ENCODE measurements at regions not wholly inside any gene's neighbourhood (a gene's known extent, or its start where the extent isn't known, plus 50 kb on each side); places are given as distances from the start of the nearest gene placed in this dataset.

GRCh38 chr3:87397211-87397610, 120.8 kb upstream of the POU1F1 start:
- Histone ChIP-seq H3K27me3 (ENCODE audit: control insufficient read depth, insufficient read depth, low read length) (no peaks in the 10 kb centered on the region), H3K36me3 (ENCODE audit: control insufficient read depth, insufficient read depth, low read length) (no peaks in the 10 kb centered on the region), H3K4me3 (ENCODE audit: low read depth, low read length) (no peak overlapping the region)
- FAIRE-seq (no peak), DNase-seq (ENCODE audit: low read depth) (no peak)
- TF ChIP-seq CTCF (IDR thresholded peaks at IDR 0.05; ENCODE audit: insufficient read depth, low read length, severe bottlenecking) = no peak

DNA sequence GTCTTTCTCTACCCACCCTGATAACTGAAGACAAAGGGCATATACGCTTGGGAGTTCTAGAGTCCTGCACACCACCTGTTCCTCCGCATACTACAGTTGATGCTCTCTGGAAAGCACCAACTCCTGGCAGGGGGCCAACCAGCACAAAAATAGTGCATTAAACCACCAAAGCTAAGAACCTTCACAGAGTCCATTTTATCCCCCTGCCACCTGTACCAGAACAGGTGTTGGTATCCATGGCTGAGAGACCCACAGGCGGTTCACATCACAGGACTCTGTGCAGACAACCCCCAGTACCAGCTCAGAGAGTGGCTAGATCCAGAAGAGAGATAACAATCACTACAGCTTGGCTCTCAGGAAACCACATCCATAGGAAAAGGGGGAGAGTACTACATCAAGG, 114.4 kb upstream of the POU1F1 start:
- TF ChIP-seq CTCF (IDR thresholded peaks at IDR 0.05; ENCODE audit: insufficient read depth, low read length, severe bottlenecking) = no peak
- Histone ChIP-seq H3K36me3 (ENCODE audit: control insufficient read depth, insufficient read depth, low read length) (no peaks in the 10 kb centered on the region), H3K4me3 (ENCODE audit: low read depth, low read length) (no peak overlapping the region), H3K27me3 (ENCODE audit: control insufficient read depth, insufficient read depth, low read length) (no peaks in the 10 kb centered on the region)
- DNase-seq (ENCODE audit: low read depth) = no peak
- no peak for FAIRE-seq

DNA sequence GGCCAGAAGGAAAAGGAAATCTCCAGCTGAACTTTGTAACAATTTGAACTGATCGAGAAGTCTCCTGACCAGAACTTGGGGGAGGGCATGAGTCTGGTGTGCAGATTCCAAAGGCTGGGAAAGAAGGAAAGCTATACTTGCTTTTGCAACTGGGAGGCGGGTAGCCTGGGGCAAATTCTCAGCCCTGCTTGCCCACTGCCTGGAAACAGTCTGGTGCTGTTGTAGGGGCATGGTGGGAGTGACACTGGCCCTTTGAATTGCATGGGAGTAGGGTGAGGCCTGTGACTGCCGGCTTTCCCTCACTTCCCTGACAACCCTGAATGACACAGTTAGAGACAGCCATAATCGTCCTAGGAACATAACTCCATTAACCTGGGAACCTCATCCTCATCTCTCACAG, 114.0 kb upstream of the POU1F1 start:
- no peak overlapping the region for H3K4me3 ChIP-seq (ENCODE audit: low read depth, low read length)
- no peaks in the 10 kb centered on the region for H3K36me3 ChIP-seq (ENCODE audit: control insufficient read depth, insufficient read depth, low read length)
- FAIRE-seq (no peak), DNase-seq (ENCODE audit: low read depth) (no peak)
- H3K27me3 ChIP-seq (ENCODE audit: control insufficient read depth, insufficient read depth, low read length) = no peaks in the 10 kb centered on the region
- no peak for TF ChIP-seq CTCF (IDR thresholded peaks at IDR 0.05; ENCODE audit: insufficient read depth, low read length, severe bottlenecking)

DNA sequence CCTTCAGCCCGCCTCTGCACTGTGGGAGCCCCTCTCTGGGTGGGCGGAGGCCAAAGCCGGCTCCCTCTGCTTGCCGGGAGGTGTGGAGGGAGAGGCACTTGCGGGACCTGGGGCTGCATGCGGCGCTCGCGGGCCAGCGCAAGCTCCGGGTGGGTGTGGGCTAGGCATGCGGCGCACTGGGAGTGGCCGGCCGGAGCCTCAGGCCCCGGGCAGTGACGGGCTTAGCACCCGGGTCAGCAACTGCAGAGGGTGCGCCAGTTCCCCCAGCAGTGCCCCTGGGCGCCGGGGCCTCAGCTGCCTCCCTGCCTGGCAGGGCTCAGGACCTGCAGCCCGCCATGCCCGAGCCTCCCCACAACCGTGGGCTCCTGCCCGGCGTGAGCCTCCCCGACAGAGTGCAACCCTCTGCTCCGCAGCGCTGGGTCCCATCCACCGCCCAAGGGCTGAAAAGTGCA, 98.9 kb upstream of the POU1F1 start:
- FAIRE-seq (no peak), DNase-seq (ENCODE audit: low read depth) (no peak)
- TF ChIP-seq CTCF (IDR thresholded peaks at IDR 0.05; ENCODE audit: insufficient read depth, low read length, severe bottlenecking) = no peak
- Histone ChIP-seq H3K36me3 (ENCODE audit: control insufficient read depth, insufficient read depth, low read length) (no peaks in the 10 kb centered on the region), H3K27me3 (ENCODE audit: control insufficient read depth, insufficient read depth, low read length) (no peaks in the 10 kb centered on the region), H3K4me3 (ENCODE audit: low read depth, low read length) (no peak overlapping the region)

DNA sequence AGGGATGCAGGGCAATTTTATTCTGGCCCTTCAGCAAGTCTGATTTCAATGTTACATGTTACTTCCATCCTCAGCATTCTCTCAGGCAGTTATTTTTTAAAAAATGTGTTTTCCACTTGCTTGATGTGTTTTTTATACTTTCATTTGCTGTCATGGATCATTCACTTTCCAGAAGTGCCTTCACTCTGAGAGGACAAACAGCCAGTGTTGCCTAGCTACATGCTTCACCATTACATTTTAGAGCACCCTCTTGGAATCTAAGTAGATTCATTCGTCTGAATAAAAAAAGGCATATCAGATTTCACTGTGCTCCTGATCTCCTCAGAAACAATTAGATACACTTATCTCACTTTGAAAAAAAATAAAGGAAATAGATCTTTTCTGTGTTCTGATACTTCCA, 93.6 kb upstream of the POU1F1 start:
- H3K36me3 ChIP-seq (ENCODE audit: control insufficient read depth, insufficient read depth, low read length) = no peaks in the 10 kb centered on the region
- no peak overlapping the region for H3K4me3 ChIP-seq (ENCODE audit: low read depth, low read length)
- TF ChIP-seq CTCF (IDR thresholded peaks at IDR 0.05; ENCODE audit: insufficient read depth, low read length, severe bottlenecking) = no peak
- DNase-seq (ENCODE audit: low read depth) (no peak), FAIRE-seq (no peak)
- no peaks in the 10 kb centered on the region for H3K27me3 ChIP-seq (ENCODE audit: control insufficient read depth, insufficient read depth, low read length)

GRCh38 chr3:87367736-87368135, 91.4 kb upstream of the POU1F1 start:
- no peaks in the 10 kb centered on the region for H3K36me3 ChIP-seq (ENCODE audit: control insufficient read depth, insufficient read depth, low read length)
- H3K4me3 ChIP-seq (ENCODE audit: low read depth, low read length) = no peak overlapping the region
- no peaks in the 10 kb centered on the region for H3K27me3 ChIP-seq (ENCODE audit: control insufficient read depth, insufficient read depth, low read length)
- DNase-seq (ENCODE audit: low read depth) = no peak
- no peak for FAIRE-seq
- TF ChIP-seq CTCF (IDR thresholded peaks at IDR 0.05; ENCODE audit: insufficient read depth, low read length, severe bottlenecking) = no peak

Data from bronchial epithelial cell (primary cell).